ENCODE measurements at regions not wholly inside any gene's neighbourhood (a gene's known extent, or its start where the extent isn't known, plus 50 kb on each side); places are given as distances from the start of the nearest gene placed in this dataset.

DNA sequence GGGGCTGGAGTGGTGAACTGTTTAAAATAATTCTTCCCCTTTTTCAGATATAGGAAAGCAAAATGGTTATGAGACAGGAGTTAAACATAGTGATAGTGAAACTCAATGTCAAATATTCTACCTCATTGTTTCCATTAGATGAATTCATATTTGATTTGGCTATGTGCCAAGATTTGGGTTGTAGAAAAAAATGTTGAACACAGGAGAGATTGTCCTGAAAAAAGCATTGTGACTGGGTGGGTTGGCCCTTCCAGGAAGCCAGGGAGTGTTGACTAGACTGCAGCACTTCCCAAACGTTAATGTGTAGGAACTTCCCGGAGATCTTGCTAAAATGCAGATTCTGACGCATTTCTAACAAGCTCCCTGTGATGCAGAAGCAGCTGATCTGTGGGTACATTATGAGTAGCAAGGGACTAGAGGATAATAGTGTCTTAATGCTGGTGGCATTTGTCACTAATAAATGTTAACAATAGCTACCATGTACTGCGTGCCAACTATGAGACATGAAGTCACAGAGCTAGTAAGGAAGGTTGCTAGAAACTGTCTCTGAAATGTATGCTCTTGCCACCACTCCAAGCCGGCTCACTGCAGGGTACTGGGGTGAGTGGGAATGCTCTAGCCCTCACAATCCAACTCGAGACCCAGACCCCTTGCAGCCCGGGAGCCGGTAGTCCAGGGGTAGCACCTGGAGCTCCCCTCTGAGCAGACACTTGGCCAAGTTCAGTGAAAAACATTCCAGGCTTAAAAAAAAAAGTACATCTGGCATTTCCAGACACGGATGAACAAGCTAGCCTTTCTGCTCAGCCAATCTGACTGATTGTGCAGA lies 120.6 kb downstream of the CD47 start:
- DNase-seq (ENCODE audit: low read depth) = no peak

- DNase-seq (ENCODE audit: low read depth) = no peak
Observed at GRCh38 chr3:107969525-107969924, 121.3 kb downstream of the CD47 start.

DNA sequence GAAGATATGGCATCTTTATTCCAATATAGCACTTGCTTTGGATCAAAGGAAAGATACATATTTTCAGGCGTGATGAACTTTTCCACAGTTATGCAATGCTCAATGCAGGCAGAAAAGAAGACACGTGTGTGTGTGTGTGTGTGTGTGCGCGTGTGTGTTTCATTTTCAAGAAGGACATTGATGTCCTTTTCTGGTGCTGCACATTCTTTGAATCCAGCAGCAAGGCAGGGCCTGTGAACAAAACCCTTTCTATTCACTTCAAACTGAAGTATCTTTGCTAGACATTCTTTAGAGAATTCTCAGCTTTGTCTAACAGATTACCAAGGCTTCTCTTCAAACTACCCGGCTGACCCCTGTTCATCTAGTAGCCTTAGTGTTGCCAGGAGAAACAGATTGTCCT lies 124.6 kb downstream of the CD47 start:
- no peak for DNase-seq (ENCODE audit: low read depth)

- DNase-seq (ENCODE audit: low read depth) = no peak
Observed at GRCh38 chr3:107965136-107965655, 125.6 kb downstream of the CD47 start.

GRCh38 chr3:107963581-107963980 lies 127.2 kb downstream of the CD47 start:
- DNase-seq (ENCODE audit: low read depth) = no peak

DNA sequence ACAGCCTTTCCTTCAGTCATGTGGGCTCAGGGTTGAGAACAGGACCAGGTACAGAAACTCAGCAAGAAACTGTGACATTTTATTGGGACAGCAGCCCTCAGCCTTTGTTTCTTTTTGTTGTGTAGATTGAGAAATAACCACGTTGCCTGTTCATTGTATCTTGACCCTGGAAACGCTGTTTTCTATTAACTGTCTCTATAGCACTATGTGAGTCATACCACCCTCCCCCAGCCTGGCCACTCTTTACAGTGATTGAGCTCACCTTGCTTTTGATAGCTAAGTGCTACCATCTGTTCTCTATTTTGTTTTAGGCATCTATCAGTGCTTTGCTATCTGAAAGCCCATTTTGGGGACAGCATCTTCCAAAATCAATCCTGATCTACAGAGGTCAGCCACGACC lies 127.9 kb downstream of the CD47 start:
- no peak for DNase-seq (ENCODE audit: low read depth)

DNA sequence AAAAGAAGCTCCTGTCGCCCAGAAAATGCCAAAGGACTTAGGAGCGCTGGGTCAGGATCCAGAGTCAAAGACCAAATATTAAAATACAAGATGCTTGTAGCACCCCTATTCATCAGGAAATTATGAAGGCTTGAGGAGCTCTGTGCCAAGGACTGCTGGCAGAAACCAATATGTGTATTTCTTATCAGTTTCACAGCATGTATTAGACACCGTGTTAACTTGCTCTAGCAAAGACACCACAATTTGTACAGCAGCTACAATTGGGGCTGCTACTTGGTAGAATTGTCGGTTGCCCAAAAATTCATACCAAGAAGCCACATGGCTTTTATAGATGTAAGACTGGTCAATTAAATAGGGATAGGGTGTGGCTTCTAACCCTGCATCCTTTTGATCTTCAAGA lies 128.8 kb downstream of the CD47 start:
- no peak for DNase-seq (ENCODE audit: low read depth)

GRCh38 chr3:107959550-107960154 lies 131.2 kb downstream of the CD47 start:
- no peak for DNase-seq (ENCODE audit: low read depth)

DNA sequence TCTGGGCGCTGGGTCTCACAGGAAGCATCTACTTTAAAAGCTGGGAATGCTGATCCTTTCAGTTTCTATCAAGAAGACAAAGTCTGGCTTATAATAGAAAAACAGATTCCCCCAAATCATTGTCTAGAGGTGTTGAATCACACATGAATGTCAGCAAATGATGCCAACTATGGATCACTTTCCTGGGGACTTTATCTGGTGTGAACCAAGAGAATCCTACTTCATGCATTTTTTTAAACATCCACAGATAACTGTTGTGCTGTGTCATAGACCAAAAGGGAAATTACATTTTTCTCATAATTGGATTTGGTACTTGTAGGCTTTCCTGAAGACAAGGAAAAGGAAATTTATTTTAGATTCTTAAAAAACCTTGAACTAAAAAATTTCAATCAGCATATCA lies 132.7 kb downstream of the CD47 start:
- no peak for DNase-seq (ENCODE audit: low read depth)

DNA sequence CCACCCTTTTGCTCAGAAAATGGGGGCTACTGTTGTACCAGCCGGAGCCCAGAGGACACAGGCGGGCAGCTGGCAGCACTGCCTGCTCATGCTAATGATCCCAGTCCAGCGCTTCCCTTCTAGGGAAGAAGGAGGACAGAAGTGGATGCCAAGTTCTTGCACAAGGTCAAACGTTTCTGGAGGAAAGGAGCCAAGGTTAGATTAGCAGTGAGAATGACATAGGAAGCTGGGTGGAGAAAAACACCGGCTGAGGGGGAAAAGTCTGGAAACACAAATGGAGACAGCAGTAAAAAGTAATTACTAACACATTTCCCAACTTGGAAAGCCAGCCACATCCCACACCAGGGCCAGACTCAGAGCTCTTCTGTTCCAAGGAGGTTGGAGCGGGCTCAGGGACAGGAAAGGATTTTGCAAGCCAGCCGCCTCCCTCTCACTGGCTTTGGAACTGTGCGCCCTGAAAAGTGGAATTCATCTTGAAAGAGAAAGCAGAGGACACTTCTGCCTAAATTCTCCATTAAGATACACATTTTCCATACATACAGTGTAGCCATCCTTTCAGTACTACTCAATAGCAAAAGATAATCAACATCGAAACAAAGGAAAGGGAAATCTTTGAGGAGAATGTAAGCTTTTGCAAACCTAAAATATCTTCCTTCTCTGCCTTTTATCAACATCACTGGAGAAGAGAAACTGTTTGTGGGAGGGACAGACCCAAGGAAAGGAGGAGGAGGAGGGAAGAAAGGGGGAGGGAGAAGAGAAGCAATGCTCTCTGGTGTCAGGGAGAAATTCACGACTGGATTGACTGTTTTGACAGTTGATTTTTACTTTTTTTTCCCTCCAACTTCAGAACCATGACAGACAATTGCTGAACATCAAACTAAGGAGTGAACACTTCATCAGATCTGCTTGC lies 133.6 kb downstream of the CD47 start:
- DNase-seq (ENCODE audit: low read depth) = no peak

GRCh38 chr3:107954845-107955244 lies 136.0 kb downstream of the CD47 start:
- no peak for DNase-seq (ENCODE audit: low read depth)

DNA sequence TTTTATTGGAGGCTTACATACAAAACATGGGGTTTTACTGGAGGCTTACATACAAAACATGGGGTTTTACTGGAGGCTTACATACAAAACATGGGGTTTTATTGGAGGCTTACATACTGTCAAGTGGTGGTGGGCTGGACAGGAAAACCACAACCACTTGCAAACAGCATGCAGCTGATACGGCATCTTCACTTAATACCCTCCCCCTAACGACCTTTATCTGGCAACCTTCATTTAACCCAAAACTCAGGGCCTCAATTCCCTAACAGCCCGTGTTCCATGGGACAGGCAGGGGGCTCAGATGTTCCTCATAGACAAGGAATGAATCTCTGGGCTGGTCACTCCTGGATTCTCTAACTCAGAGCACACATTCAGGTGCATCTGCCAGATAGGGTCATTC lies 137.1 kb downstream of the CD47 start:
- no peak for DNase-seq (ENCODE audit: low read depth)

DNA sequence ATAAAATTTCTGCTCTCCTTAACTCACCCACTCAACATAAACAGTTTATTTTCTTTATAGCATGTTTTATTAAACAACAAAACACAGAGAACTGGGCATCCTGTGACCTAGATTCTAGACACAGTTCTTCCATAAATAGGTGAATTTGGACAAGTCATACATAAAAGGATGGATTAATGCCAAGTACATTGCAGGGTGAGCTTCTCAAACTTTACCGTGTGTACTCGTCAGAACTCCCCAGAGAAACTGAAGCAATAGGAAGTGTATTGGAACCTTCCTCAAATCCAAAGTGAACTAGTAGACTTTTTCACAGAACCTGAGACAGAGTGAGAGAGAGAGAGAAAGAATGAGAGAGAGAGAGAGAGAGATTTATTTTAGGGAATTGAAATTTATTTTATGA lies 139.7 kb downstream of the CD47 start:
- no peak for DNase-seq (ENCODE audit: low read depth)

DNA sequence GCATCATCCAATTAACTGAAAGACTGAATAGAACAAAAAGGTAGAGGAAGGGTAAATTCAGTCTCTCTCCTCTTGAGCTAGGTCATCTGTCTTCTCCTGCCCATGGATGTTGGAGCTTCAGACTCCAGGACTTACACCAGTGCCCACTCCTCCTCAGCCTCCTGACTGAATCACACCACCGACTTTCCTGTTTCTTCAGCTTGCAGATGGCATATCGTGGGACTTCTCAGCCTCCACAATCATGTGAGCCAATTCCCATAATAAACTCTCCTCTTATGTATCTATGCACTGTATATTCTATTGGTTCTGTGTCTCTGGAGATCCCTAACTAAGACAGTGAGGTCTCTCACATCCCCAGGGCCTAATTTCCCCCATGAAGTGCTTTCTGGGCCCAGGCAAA lies 140.4 kb downstream of the CD47 start:
- DNase-seq (ENCODE audit: low read depth) = no peak

DNA sequence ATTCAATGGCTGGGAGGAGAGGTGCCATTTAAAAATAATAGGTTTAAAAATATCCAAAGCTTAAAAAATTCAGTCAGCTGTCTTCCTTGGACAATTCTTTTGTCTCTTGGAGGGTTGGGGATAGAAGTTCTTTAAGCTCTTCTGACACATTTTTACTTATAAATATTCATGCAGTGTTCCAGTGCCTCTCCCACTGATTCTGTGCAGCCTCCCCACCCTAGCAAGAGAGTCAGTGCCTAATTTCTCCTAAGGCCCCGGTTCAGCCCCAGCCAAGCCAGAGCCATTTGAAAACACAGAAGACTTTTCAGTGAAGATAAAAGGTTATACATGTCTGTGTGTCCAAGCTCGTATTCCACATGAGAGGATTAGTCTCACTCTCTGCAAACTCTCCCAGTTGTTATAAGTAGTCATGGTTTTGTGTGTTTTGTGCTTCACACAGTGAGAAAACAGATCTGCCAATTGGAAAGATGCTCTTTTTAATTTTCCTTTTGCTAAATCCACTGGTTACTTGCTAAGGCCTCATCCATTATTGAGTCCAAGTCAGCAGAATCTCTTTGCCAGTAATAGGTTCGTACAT lies 141.3 kb downstream of the CD47 start:
- no peak for DNase-seq (ENCODE audit: low read depth)

- no peak for DNase-seq (ENCODE audit: low read depth)
Observed at GRCh38 chr3:107947203-107947602, 143.6 kb downstream of the CD47 start.

DNA sequence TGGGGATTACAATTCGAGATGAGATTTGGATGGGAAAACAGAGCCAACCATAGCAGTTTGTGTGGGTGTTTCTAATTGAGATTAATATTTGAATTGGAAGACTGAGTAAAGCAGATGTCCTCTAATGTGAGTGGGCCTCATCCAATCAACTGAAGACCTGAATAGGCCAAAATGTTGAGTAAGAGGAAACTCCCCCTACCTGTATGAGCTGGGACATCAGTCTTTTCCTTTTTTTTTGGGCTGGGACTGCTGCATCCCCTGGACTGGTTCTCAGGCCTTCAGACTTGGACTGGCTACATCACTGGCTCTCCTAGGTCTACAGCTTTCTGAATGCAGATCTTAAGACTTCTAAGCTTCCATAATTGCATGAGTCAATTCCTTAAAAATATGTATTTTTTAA lies 144.1 kb downstream of the CD47 start:
- no peak for DNase-seq (ENCODE audit: low read depth)

DNA sequence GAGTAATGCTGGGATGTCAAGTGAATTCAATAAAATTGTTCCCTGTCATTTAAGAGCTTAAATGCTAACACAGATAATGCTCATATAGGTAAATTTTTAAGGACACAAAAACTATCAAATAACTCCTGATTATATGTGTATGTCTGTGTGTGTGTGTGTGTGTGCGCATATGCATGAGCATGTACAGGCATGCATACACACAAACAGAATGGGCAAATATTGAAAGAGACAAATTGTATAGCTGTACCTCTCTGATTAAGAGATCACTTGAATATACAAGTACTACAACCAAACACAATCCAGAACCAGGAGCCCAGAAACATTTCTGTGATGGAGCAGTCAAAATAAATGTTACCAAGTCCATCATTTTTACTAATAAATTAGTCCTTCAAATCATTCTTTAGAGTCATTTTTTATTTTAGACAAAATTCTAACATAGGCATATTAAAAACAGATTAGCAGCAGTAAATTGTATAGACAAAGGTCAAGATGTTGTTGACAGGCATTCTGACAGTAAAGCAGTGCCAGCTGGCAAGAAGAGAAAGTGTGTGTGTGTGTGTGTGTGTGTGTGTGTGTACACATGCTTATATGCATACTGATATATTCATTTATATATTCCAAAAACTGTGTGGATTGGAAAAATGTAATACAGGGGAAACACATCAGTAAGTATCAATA lies 145.3 kb downstream of the CD47 start:
- no peak for DNase-seq (ENCODE audit: low read depth)

GRCh38 chr3:107943786-107944523 lies 146.9 kb downstream of the CD47 start:
- no peak for DNase-seq (ENCODE audit: low read depth)

- DNase-seq (ENCODE audit: low read depth) = no peak
Observed at GRCh38 chr3:107942951-107943749, 147.7 kb downstream of the CD47 start.
